Activated T-cell treated with anti-CD3 and anti-CD28 coated beads for 1 hour (primary cell): ENCODE measurements at regions not wholly inside any gene's neighbourhood (a gene's known extent, or its start where the extent isn't known, plus 50 kb on each side); places are given as distances from the start of the nearest gene placed in this dataset.

Experiments used
- DNase-seq: peaks from one replicate; pipeline ENCODE4 v3.0.0-alpha.2; 2020; ENCODE audit warnings: low read depth

GRCh38 chr1:222290866-222291265 lies 257.0 kb downstream of the HHIPL2 start:
- no peak for DNase-seq

DNA sequence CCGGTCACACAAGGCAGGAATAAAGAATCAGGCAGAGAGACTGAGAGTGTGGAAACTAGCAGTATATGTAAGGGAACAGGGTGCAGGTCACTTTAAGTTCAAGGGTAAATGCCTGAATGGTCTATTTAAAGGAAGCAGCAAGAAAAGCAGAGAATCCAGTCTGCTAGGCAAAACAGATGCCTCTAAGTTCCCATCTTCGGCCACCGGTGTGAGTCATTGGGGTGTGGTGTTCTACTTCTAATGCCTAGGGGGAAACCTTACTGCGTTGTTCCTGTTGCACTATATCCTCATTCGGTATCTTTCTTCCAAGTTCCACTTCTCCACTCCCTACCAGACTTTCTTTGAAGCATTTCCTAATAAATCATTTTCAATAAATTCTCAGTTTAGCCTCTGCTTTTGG lies 259.9 kb downstream of the HHIPL2 start:
- no peak for DNase-seq

- no peak for DNase-seq
These were observed 261.9 kb downstream of the HHIPL2 start for GRCh38 chr1:222286011-222286410.

- no peak for DNase-seq
These were observed 262.4 kb downstream of the HHIPL2 start for GRCh38 chr1:222285526-222285925.

DNA sequence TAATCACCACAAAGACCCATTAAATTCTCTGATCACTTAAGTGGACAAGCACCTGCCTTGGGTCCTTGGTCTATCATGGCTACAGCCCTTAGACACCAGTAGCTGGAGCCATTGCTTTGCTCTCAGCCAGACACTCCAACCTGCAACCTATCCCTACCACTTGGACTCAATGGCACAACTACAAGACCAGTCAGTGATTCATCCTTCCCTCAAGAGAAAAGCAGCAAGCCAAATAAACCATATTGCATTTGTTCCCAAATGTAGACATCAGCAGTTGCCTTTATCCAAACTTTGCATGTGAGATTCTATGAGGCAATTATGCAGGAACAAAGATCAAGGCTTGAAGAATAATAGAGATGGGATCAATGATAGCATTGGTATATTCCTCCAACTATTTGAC lies 263.4 kb downstream of the HHIPL2 start:
- no peak for DNase-seq

DNA sequence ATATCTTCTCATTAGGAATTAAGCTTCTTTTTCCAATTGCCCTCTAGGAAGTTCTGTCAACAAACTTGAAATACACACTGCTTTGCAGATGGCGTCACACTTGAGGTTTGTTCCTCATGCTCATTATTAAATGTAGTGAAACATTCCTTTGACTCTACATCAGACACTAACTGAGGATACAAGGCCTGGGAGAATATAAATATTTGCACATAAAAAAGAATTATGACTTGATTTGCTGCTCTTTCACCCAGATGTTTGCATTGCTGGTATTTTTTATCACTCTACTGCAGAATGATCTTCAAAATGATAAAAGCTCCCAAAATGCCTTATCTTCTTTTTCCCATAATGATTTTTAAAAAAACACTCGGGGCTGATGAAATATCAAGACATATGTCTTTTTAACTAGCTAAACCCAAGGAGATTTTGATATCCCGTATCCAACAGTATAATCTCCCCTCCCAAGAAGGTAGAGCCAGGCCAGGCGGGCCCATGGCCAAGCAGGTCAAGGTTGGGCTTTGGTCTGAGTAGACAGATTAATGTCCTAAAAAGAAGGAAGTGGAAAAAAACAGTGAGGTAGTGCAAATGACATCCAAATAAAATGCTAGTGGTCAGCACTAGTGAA lies 264.6 kb downstream of the HHIPL2 start:
- DNase-seq: no peak

GRCh38 chr1:222279591-222279990 lies 268.3 kb downstream of the HHIPL2 start:
- no peak for DNase-seq

- no peak for DNase-seq
These were observed 269.4 kb downstream of the HHIPL2 start for GRCh38 chr1:222278501-222278900.

- no peak for DNase-seq
These were observed 272.0 kb downstream of the HHIPL2 start for GRCh38 chr1:222275729-222276465.

- no peak for DNase-seq
These were observed 272.7 kb downstream of the HHIPL2 start for GRCh38 chr1:222275001-222275728.

DNA sequence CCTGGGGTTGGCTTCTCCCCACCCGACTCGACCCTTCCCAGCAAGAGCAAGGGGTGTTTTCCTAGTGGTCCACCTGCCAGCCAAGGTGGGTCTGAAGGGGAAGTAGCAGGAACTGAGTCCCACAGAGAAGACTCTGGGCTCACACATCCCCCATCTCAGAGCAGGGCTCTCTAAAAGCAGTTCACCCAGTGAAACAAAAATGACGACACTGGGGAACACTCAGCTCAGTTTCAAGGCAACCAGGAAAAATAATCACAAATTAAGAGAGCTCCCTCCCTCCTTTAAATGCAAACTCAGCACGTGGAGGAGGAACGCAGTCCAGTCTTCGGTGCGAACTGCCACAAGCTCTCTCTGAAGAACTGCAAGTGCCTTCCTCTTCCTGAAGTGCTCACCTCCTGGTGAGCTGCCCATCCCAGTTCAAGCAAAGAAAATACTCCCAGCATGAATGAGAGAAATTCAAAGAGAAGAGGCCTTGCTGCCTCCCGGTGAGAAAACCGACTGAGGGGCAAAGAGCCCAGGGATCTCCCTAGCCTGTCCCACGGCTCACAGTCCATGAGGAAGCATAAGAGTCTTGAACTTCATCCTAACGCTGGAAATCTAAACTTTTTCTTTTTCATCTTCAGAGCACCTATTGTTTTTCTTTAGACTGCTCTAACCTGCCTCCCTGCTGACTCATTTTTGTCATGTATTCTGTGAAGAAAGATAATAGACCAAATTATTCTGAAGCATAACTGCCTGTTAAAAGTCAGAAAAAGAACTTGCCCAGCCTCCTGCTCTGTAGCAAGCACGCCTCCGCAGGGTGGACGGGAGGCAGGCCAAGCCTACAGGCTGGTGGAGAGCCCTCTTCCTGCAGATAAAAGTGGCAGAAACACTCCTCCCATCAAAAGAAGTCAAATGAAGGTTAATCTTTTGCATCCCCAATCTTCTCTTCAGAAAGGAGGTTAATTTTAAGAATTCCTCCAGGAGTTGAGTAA lies 281.4 kb downstream of the HHIPL2 start:
- DNase-seq: no peak

- no peak for DNase-seq
These were observed 284.1 kb downstream of the HHIPL2 start for GRCh38 chr1:222263791-222264190.

DNA sequence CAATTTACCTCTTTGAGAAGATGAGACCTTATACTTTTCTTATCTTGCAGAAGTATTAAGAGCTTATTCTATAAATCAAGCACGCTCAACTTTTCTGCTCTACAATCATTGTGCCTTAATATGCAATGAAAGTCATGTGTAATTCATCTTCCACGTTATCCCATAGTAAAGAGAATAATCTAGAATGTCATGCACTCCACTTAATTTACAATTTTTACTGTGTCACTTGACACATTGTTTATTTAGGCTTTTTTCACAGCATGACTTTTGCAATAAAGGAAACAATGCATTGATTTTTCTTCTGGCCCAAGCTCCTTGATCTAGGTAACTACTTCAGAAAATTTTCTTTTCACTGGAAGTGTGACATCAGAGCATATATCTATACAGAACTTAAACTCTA lies 290.9 kb downstream of the HHIPL2 start:
- DNase-seq: no peak

DNA sequence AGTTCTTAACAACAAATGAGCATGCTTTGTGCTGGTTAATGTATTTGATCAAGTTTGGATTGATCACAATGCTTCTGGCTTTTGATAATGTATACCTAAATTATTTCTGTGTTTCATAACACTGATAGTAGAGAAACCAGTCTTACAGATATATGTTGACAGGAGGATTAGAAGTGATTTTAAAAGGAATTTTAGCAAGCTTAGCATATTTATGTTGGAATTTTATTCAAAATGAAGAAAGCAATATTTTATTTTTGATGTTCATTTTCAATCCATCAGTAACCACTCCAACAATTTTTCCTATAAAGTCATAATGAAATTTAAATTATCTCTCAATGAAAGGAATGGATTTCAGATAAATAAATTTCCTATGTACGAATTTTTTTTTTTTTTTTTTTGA lies 291.8 kb downstream of the HHIPL2 start:
- no peak for DNase-seq

DNA sequence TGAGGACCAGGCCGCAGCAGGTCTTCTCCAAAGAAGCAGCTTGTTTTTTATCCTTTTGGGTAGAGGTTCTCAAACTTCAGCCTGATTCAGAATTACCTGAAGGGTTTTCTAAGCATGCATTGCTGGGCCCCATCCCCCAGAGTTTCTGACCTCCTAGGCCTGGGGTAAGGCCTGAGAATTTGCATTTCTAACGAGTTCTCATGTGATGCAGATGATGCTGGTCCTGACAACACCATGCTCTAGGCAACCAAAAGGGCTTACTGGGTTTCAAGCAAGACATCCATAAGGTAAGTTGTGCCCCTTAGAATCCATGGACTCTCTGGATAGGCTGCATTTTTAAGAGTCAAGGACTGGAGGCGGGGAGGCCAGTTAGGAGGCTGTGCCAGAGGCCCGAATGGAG lies 295.1 kb downstream of the HHIPL2 start:
- DNase-seq: no peak

GRCh38 chr1:222251847-222252246 lies 296.1 kb downstream of the HHIPL2 start:
- DNase-seq: no peak

DNA sequence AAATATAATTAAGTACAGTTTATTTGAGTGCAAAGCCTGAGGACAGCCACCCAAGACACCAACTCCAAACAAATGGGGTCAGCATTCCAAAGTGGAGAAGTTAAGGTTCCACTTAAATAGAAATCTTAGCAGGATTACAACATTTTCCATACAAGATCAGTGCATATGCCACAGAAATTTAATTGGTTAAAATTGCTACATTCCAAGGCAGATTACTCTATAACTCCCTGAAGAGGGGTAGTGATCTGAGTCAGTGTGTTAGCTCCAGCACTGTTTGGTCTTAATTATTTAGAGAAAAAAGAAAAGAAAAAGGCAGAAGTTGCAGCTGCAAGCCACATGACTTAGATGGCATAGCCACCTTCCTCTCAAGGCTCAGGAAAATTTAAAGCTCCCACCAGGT lies 297.5 kb downstream of the HHIPL2 start:
- no peak for DNase-seq

DNA sequence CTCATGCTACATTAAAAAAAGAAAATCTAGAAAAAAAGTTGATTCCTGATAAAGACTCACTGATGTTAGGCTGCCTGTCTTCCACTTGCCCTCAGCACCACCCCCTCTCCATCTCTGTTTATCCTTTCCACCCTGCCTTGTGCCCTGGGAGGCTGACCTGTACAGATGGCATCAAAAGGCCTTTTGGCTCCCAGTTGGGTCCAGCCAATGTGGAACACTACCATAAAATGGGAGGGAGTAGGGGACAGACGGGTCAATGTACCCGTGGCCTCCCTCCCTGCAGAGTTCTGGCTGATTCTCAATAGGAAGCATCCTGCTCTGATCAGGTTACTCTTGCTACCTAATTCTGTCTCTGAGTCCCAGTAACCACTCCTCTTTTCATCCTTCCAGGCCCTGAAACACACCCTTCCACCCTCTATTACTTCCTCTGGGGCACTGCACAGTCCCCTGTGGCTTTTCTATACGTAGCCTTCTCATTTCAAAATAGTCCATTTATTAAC lies 300.0 kb downstream of the HHIPL2 start:
- DNase-seq: no peak

- DNase-seq: no peak
These were observed 300.8 kb downstream of the HHIPL2 start for GRCh38 chr1:222247081-222247480.

- no peak for DNase-seq
These were observed 304.0 kb downstream of the HHIPL2 start for GRCh38 chr1:222243902-222244301.

- DNase-seq: no peak
These were observed 305.4 kb downstream of the HHIPL2 start for GRCh38 chr1:222242492-222242891.

- DNase-seq: no peak
These were observed 306.5 kb downstream of the HHIPL2 start for GRCh38 chr1:222241410-222241809.
